IPS DF 6.9 (cell line): ENCODE measurements at regions not wholly inside any gene's neighbourhood (a gene's known extent, or its start where the extent isn't known, plus 50 kb on each side); places are given as distances from the start of the nearest gene placed in this dataset.
A peak's percentile ranks its signal among the peaks of the same experiment; 100 is the strongest.

Experiments
- DNase-seq: peaks from one replicate; pipeline ENCODE4 v3.0.0-alpha.2; 2013; ENCODE audit warnings: low read depth, low spot score
- H3K27ac ChIP-seq: one replicate; pipeline ENCODE4 v1.5.1; 2013; ENCODE audit warnings: low read length, control low read depth
- H3K27me3 ChIP-seq: 2 replicates; pipeline ENCODE4 v1.6.1; 2013; ENCODE audit warnings: mild to moderate bottlenecking, low read length; ENCODE audit not compliant: control insufficient read depth, insufficient read depth
- H3K36me3 ChIP-seq: 2 replicates; pipeline ENCODE4 v1.6.1; 2013; ENCODE audit warnings: low read length; ENCODE audit not compliant: control insufficient read depth, insufficient read depth
- H3K4me1 ChIP-seq: 2 replicates; pipeline ENCODE4 v1.6.1; 2013; ENCODE audit warnings: low read length; ENCODE audit not compliant: control insufficient read depth, insufficient read depth
- H3K4me3 ChIP-seq: 2 replicates; pipeline ENCODE4 v1.5.1; 2013; ENCODE audit warnings: mild to moderate bottlenecking, low read length
- H3K9me3 ChIP-seq: 2 replicates; pipeline ENCODE4 v1.6.1; 2013; ENCODE audit warnings: low read length, inconsistent platforms; ENCODE audit not compliant: control insufficient read depth, insufficient read depth
- WGBS: extraction: QIAGEN DNeasy Blood & Tissue Kit; methylation state at CpG from one replicate; pipeline ENCODE4 v1.1.7; 2013; ENCODE audit warnings: mixed read lengths, missing lambda C conversion rate; ENCODE audit not compliant: insufficient read length, insufficient coverage; 5-methylcytosine and 5-hydroxymethylcytosine counted together

- WGBS: no CpG with 5 or more reads among the region's 64 CpGs
- Histone ChIP-seq H3K36me3 (no peaks in the 10 kb centered on the region), H3K27me3 (peaks cover 18% of the 10 kb centered on the region), H3K4me3 (peak overlapping the region; percentile 65; the same call in 1 of the 2 replicates), H3K9me3 (no peaks in the 10 kb centered on the region), H3K4me1 (no peaks in the 10 kb centered on the region; the same call in none of the 2 replicates), H3K27ac (no peak overlapping the region)
- DNase-seq: no peak
Measured at GRCh38 chr12:94873734-94874517, 129.6 kb downstream of the NDUFA12 start.

DNA sequence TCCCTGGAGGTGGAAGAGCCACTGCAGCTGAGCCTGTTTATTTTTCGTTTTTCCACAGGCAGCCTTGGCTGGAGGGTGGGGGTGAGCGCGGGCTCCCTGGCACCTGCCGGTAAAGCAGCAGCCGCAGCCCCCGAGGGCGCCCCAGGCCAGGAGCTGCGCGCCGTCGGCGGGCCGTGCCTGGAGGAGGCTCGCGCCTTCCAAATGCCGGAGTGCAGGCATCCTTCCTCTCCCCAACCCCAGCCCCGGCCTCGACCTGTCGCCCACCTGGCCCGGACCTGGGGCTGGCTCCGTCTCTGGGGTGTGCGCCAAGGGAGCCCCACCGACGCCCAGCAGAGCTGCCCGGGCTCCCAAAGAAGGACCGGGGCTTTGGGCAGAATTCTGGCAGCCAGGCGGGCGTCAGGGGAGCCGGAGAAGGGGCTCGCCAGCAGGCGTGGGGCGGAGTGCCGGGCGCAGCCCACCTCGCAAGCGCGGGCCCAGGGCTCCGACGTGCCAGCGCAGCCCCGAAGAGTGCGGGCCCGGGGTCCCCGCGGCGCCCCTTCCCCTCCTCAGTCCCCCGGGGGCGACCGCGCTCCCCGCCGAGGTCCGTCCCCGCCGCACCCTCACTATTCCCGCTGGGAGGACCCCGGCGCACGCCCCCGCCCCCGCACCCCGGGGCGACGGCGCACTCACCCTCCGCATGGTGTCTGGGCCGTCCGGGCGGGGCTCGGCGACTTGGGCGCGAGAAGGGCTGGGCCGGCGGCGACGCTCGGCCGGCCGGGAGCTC lies 130.3 kb downstream of the NDUFA12 start:
- Histone ChIP-seq H3K27me3 (peaks cover 18% of the 10 kb centered on the region), H3K9me3 (no peaks in the 10 kb centered on the region), H3K27ac (no peak overlapping the region), H3K4me1 (no peaks in the 10 kb centered on the region; the same call in none of the 2 replicates), H3K36me3 (no peaks in the 10 kb centered on the region), H3K4me3 (peak overlapping the region; percentile 65; the same call in 1 of the 2 replicates)
- DNase-seq: no peak
- no CpG with 5 or more reads among the region's 80 CpGs for WGBS

- WGBS: no CpG with 5 or more reads among the region's 8 CpGs
- DNase-seq: no peak
- no peaks in the 10 kb centered on the region for H3K9me3 ChIP-seq
- peak overlapping the region; percentile 65; the same call in 1 of the 2 replicates for H3K4me3 ChIP-seq
- H3K36me3 ChIP-seq: no peaks in the 10 kb centered on the region
- H3K27me3 ChIP-seq: peaks cover 18% of the 10 kb centered on the region
- H3K27ac ChIP-seq: no peak overlapping the region
- H3K4me1 ChIP-seq: no peaks in the 10 kb centered on the region; the same call in none of the 2 replicates
Measured at GRCh38 chr12:94872671-94872970, 130.9 kb downstream of the NDUFA12 start.

GRCh38 chr12:94872007-94872653 lies 131.4 kb downstream of the NDUFA12 start:
- no peaks in the 10 kb centered on the region; the same call in none of the 2 replicates for H3K4me1 ChIP-seq
- no peaks in the 10 kb centered on the region for H3K9me3 ChIP-seq
- H3K36me3 ChIP-seq: no peaks in the 10 kb centered on the region
- no peak for DNase-seq
- H3K27me3 ChIP-seq: peaks cover 18% of the 10 kb centered on the region
- no peak overlapping the region for H3K4me3 ChIP-seq
- WGBS: no CpG with 5 or more reads among the region's 11 CpGs
- no peak overlapping the region for H3K27ac ChIP-seq

DNA sequence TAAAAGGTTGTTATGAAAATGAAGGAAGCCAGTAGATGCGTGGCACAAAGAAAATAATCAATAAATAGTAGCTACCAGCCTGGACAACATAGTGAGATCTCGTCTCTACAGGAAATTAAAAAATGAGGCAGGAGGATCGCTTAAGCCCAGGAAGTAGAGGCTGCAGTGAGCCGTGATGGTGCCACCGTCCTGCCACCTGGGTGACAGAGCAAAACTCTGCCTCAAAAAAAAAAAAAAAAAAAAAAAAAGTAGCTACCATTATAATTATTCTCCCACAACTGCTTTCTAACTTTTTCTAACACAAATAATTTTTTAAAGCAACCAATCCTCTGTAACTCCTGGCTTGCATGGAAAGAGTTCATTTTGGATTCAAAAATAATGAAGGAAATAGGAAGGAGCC lies 133.0 kb downstream of the NDUFA12 start:
- no peaks in the 10 kb centered on the region; the same call in none of the 2 replicates for H3K4me1 ChIP-seq
- H3K9me3 ChIP-seq: no peaks in the 10 kb centered on the region
- H3K27me3 ChIP-seq: peaks cover 18% of the 10 kb centered on the region
- no CpG with 5 or more reads among the region's 5 CpGs for WGBS
- H3K27ac ChIP-seq: no peak overlapping the region
- no peaks in the 10 kb centered on the region for H3K36me3 ChIP-seq
- no peak for DNase-seq
- H3K4me3 ChIP-seq: no peak overlapping the region

GRCh38 chr12:94868161-94868560 lies 135.3 kb downstream of the NDUFA12 start:
- peaks cover 6% of the 10 kb centered on the region; the same call in 1 of the 2 replicates for H3K27me3 ChIP-seq
- no peaks in the 10 kb centered on the region for H3K36me3 ChIP-seq
- H3K27ac ChIP-seq: no peak overlapping the region
- no peaks in the 10 kb centered on the region for H3K9me3 ChIP-seq
- no peak for DNase-seq
- WGBS: no CpG with 5 or more reads among the region's 2 CpGs
- H3K4me1 ChIP-seq: no peaks in the 10 kb centered on the region; the same call in none of the 2 replicates
- H3K4me3 ChIP-seq: no peak overlapping the region

DNA sequence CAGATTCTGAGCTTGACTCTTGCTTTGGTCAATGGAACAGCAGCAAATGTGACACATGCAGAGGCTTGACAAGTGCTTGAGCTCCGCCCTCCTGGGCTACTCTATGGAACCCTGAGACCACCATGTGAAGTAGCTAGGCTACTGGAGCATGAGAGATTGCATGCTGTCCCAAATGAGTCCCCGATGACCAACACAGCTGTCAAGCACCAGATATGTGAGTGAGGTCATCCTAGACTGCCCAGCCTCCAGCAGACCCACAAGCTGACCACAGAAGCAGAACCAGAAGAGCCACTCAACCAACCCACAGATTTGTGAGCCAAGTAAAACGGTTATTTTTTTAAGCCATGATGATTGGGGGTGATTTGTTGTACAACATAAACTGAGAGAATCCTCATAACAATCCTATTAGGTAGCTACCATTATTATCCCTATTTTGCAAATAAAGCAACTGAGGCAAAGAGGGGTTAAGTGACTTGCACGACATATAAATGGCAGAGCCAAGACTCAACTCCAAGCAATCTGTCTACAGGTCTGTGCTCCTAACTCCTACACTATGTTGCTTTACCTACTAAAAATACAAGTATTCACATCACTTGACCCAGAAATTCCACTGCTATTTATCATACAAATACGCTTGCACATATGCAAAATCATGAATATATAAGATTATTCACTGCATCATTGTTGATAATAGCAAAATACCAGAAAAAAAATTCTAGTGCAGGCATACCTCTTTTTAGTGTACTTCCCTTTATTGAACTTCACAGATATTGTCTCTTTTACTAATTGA lies 136.2 kb downstream of the NDUFA12 start:
- H3K4me3 ChIP-seq: no peak overlapping the region
- H3K36me3 ChIP-seq: no peaks in the 10 kb centered on the region
- H3K27me3 ChIP-seq: peaks cover 3% of the 10 kb centered on the region; the same call in 1 of the 2 replicates
- no peak overlapping the region for H3K27ac ChIP-seq
- H3K9me3 ChIP-seq: no peaks in the 10 kb centered on the region
- no peaks in the 10 kb centered on the region; the same call in 1 of the 2 replicates for H3K4me1 ChIP-seq
- WGBS: no CpG with 5 or more reads among the region's 5 CpGs
- no peak for DNase-seq

DNA sequence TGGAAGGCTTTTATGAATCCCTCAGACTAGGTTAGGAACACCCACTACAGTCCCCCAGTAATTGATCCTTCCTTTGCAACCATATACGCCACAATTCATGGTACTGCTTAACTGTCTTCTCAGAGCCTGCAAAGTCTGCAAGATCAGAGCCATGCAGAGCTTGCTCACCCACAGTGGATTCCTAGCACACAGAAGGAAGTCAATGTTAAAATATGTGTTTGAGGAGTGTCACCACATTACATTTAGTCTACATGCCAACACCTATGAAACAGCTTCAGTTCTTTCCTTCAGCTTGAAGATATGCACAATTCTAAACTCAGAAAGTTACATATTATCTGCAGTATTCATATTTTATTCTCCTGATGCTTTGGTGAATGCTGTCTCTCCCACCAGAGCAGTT lies 138.5 kb downstream of the NDUFA12 start:
- Histone ChIP-seq H3K4me1 (no peaks in the 10 kb centered on the region), H3K36me3 (no peaks in the 10 kb centered on the region), H3K4me3 (no peak overlapping the region), H3K9me3 (no peaks in the 10 kb centered on the region), H3K27me3 (no peaks in the 10 kb centered on the region), H3K27ac (no peak overlapping the region)
- DNase-seq: no peak
- no CpG with 5 or more reads among the region's 1 CpG for WGBS

- no CpG with 5 or more reads among the region's 8 CpGs for WGBS
- H3K4me3 ChIP-seq: no peak overlapping the region
- no peak overlapping the region for H3K27ac ChIP-seq
- no peaks in the 10 kb centered on the region for H3K36me3 ChIP-seq
- H3K4me1 ChIP-seq: no peaks in the 10 kb centered on the region
- no peaks in the 10 kb centered on the region for H3K27me3 ChIP-seq
- H3K9me3 ChIP-seq: no peaks in the 10 kb centered on the region
- DNase-seq: no peak
Measured at GRCh38 chr12:94863321-94864035, 140.0 kb downstream of the NDUFA12 start.
